ENCODE measurements at regions not wholly inside any gene's neighbourhood (a gene's known extent, or its start where the extent isn't known, plus 50 kb on each side); places are given as distances from the start of the nearest gene placed in this dataset.

DNA sequence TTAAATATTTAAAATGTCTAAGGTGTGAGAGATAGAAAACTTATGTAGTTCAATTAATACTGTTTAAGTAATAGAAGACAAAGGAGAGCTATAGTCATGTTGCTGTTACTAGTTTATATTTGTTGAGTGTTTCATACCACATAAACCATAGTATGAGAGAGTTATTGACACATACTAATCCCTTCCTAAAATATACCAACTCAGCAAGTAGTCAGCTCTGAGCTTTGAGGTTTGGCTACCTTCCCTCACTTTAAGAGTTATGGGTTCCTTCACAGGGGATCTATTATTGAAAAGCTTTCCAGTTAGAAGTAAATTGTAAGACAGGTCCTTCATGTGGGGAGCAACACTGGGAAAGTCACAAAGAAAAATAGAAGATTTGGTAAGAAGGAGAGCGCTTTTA lies 701.6 kb upstream of the ZEB2 start:
- Histone ChIP-seq H3K4me1 (replicated peaks; ENCODE audit: insufficient read depth) (no peaks in the 10 kb centered on the region), H3K9me2 (ENCODE audit: insufficient read depth) (no peaks in the 10 kb centered on the region), H3K79me2 (ENCODE audit: low read depth) (no peaks in the 10 kb centered on the region), H3K4me2 (no peak overlapping the region), H3K9me3 (ENCODE audit: insufficient read depth, low read depth) (no peaks in the 10 kb centered on the region), H3K4me3 (no peak overlapping the region), H3F3A (ENCODE audit: insufficient read depth, low read depth) (no peaks in the 10 kb centered on the region), H3K27me3 (ENCODE audit: insufficient read depth, low read depth) (no peaks in the 10 kb centered on the region), H2AFZ (no peak overlapping the region), H3K27ac (no peak overlapping the region), H3K36me3 (ENCODE audit: low read depth) (no peaks in the 10 kb centered on the region), H4K20me1 (ENCODE audit: insufficient read depth) (no peaks in the 10 kb centered on the region)
- intact Hi-C loops (cut with micrococcal nuclease; ENCODE audit: unreplicated experiment): no loop called here
- POLR2A ChIA-PET (ENCODE audit: unreplicated experiment): no interaction called here
- TF ChIP-seq, protein P1, sequence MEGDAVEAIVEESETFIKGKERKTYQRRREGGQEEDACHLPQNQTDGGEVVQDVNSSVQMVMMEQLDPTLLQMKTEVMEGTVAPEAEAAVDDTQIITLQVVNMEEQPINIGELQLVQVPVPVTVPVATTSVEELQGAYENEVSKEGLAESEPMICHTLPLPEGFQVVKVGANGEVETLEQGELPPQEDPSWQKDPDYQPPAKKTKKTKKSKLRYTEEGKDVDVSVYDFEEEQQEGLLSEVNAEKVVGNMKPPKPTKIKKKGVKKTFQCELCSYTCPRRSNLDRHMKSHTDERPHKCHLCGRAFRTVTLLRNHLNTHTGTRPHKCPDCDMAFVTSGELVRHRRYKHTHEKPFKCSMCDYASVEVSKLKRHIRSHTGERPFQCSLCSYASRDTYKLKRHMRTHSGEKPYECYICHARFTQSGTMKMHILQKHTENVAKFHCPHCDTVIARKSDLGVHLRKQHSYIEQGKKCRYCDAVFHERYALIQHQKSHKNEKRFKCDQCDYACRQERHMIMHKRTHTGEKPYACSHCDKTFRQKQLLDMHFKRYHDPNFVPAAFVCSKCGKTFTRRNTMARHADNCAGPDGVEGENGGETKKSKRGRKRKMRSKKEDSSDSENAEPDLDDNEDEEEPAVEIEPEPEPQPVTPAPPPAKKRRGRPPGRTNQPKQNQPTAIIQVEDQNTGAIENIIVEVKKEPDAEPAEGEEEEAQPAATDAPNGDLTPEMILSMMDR (conservative IDR thresholded peaks at IDR 0.05): no peak
- TF ChIP-seq EZH2 (IDR thresholded peaks at IDR 0.05; ENCODE audit: low read depth): no peak
- no TSS peak for BruUV-seq (replicated peaks)
- CTCF ChIA-PET: no interaction called here
- no peak for DNase-seq

DNA sequence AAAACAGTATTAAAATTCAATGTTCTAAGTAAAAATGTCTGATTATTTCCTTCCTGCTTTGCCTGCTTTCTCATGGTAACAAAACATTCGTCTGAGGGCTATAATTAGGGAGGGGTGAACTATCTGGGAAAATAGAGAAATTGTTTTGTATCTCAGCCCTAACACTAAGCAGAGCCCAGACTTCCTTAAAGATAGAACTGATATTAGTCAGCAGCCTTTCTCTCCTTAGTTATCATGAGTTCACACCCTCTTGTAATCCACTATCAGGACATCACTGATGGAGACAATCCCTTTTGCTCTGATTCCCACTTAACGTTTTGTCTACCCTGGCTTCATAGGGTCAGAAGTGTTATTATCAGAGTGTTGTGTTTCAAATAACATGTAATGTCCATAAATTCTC lies 701.1 kb upstream of the ZEB2 start:
- H3K27me3 ChIP-seq (ENCODE audit: insufficient read depth, low read depth): no peaks in the 10 kb centered on the region
- no peaks in the 10 kb centered on the region for H3F3A ChIP-seq (ENCODE audit: insufficient read depth, low read depth)
- POLR2A ChIA-PET (ENCODE audit: unreplicated experiment): no interaction called here
- BruUV-seq (replicated peaks): no TSS peak
- H2AFZ ChIP-seq: no peak overlapping the region
- DNase-seq: no peak
- no peaks in the 10 kb centered on the region for H3K9me3 ChIP-seq (ENCODE audit: insufficient read depth, low read depth)
- H4K20me1 ChIP-seq (ENCODE audit: insufficient read depth): no peaks in the 10 kb centered on the region
- H3K4me1 ChIP-seq (replicated peaks; ENCODE audit: insufficient read depth): no peaks in the 10 kb centered on the region
- H3K4me2 ChIP-seq: no peak overlapping the region
- H3K36me3 ChIP-seq (ENCODE audit: low read depth): no peaks in the 10 kb centered on the region
- no peak overlapping the region for H3K27ac ChIP-seq
- no peaks in the 10 kb centered on the region for H3K79me2 ChIP-seq (ENCODE audit: low read depth)
- H3K9me2 ChIP-seq (ENCODE audit: insufficient read depth): no peaks in the 10 kb centered on the region
- intact Hi-C loops (cut with micrococcal nuclease; ENCODE audit: unreplicated experiment): no loop called here
- no peak overlapping the region for H3K4me3 ChIP-seq
- TF ChIP-seq, protein P1 (conservative IDR thresholded peaks at IDR 0.05): no peak
- TF ChIP-seq EZH2 (IDR thresholded peaks at IDR 0.05; ENCODE audit: low read depth): no peak
- CTCF ChIA-PET: no interaction called here

DNA sequence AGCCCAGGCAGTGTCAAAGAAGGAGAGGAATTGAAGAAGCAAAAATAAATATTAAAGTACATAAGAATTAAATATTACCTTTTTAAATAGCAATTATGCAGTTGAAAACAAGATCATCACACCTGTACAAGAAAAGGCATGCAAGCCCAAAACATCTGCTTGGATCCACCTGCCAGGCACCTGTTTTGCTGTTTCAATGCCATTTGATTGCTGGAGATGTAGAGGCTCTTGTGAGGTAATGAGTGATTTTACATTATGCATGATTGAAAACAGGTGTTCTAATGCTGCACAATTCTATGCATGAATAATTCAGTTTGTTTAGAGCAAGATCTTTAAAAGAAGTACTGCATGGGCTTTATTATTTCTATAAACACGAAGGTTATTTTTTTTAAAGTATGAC lies 700.6 kb upstream of the ZEB2 start:
- Histone ChIP-seq H3K4me3 (no peak overlapping the region), H4K20me1 (ENCODE audit: insufficient read depth) (no peaks in the 10 kb centered on the region), H3K27ac (no peak overlapping the region), H3K4me2 (no peak overlapping the region), H3K27me3 (ENCODE audit: insufficient read depth, low read depth) (no peaks in the 10 kb centered on the region), H3K9me3 (ENCODE audit: insufficient read depth, low read depth) (no peaks in the 10 kb centered on the region), H3K9me2 (ENCODE audit: insufficient read depth) (no peaks in the 10 kb centered on the region), H2AFZ (no peak overlapping the region), H3K79me2 (ENCODE audit: low read depth) (no peaks in the 10 kb centered on the region), H3K4me1 (replicated peaks; ENCODE audit: insufficient read depth) (no peaks in the 10 kb centered on the region), H3F3A (ENCODE audit: insufficient read depth, low read depth) (no peaks in the 10 kb centered on the region), H3K36me3 (ENCODE audit: low read depth) (no peaks in the 10 kb centered on the region)
- BruUV-seq (replicated peaks): no TSS peak
- no peak for DNase-seq
- intact Hi-C loops (cut with micrococcal nuclease; ENCODE audit: unreplicated experiment): no loop called here
- no peak for TF ChIP-seq EZH2 (IDR thresholded peaks at IDR 0.05; ENCODE audit: low read depth)
- TF ChIP-seq, protein P1 (conservative IDR thresholded peaks at IDR 0.05): no peak
- CTCF ChIA-PET: no interaction called here
- POLR2A ChIA-PET (ENCODE audit: unreplicated experiment): no interaction called here
